OCI-LY7 (cell line): ENCODE measurements at regions not wholly inside any gene's neighbourhood (a gene's known extent, or its start where the extent isn't known, plus 50 kb on each side); places are given as distances from the start of the nearest gene placed in this dataset.

Experiments
- CTCF ChIP-seq: fragments of 200-600 bp; sonication (generic); conservative IDR thresholded peaks from 2 replicates; pipeline ENCODE4 v1.5.1; 2014; ENCODE audit warnings: mild to moderate bottlenecking, antibody characterized with exemption, low read length, moderate library complexity, mixed read lengths
- EZH2phosphoT487 ChIP-seq: fragments of 200-600 bp; sonication (generic); IDR thresholded peaks from 2 replicates; pipeline ENCODE4 v1.6.1; 2018; ENCODE audit warnings: low read depth, borderline replicate concordance, mild to moderate bottlenecking, mixed run types, antibody characterized with exemption, low read length, moderate library complexity, mixed read lengths

- no peak for TF ChIP-seq EZH2phosphoT487
- peak; percentile 100 for TF ChIP-seq CTCF
Measured at GRCh38 chr15:77543159-77543882, 89.4 kb downstream of the LINGO1 start.
